HCT116 (cell line): ENCODE measurements at regions not wholly inside any gene's neighbourhood (a gene's known extent, or its start where the extent isn't known, plus 50 kb on each side); places are given as distances from the start of the nearest gene placed in this dataset.

Source experiments
- ATAC-seq: fragments of 200-7000 bp; cut with Tn5 transposase; 2 replicates; pipeline ENCODE4 v1.9.1; 2020; ENCODE audit warnings: mild to moderate bottlenecking, moderate library complexity
- BruUV-seq: library from RNA; stranded (reverse); fragments of 400-500 nt; replicated peaks from 2 replicates; lab custom pipeline; 2021; lab: Mats Ljungman, UMichigan
- CTCF ChIA-PET: fragments of 300-600 bp; sonication (Branson Sonifier 250); formaldehyde crosslinking; loops from one replicate; lab custom pipeline; 2021; ENCODE audit warnings: antibody characterized with exemption; lab: Charles Lee
- POLR2A ChIA-PET: fragments of 300-600, 350-600 bp; sonication (Branson Sonifier 250); formaldehyde crosslinking; loops from one replicate; lab custom pipeline; 2021; ENCODE audit warnings: antibody characterized with exemption; lab: Charles Lee
- RAD21 ChIA-PET, 2 experiments: fragments of 300-600 bp; sonication (Branson Sonifier 250); formaldehyde crosslinking; loops; one replicate each; lab custom pipeline; 2023; ENCODE audit warnings: low total read pairs in 2 of 2; ENCODE audit not compliant: uncharacterized antibody in 2 of 2, unreplicated experiment in 2 of 2, low non-redundant PET in 1 of 2; lab: Charles Lee
- DNase-seq: peaks from one replicate; pipeline ENCODE4 v3.0.0-alpha.2; 2010; ENCODE audit warnings: low read depth, low spot score
- H2AFZ ChIP-seq: fragments of 200-600 bp; shearing (Covaris generic), sonication (generic); 2 replicates; pipeline ENCODE4 v1.6.1; 2017; ENCODE audit warnings: low read depth, mixed run types, mixed read lengths, antibody characterized with exemption, low read length; ENCODE audit not compliant: poor library complexity, severe bottlenecking
- H3K27ac ChIP-seq: 2 replicates; pipeline ENCODE4 v1.5.1; 2012; ENCODE audit warnings: low read depth, low read length
- H3K27me3 ChIP-seq: fragments of 200-600 bp; sonication (generic); 2 replicates; pipeline ENCODE4 v1.6.1; 2016; ENCODE audit warnings: mixed run types, low read length, mixed read lengths; ENCODE audit not compliant: insufficient read depth
- H3K36me3 ChIP-seq, 2 experiments: fragments of 200-500 bp in 1 of 2; fragments of 200-600 bp in 1 of 2; sonication (Bioruptor generic) in 1 of 2; sonication (generic) in 1 of 2; 2 replicates each; pipeline versions ENCODE4 v1.5.1 to v1.6.1; 2014 to 2016; ENCODE audit warnings: low read length in 2 of 2, inconsistent platforms in 1 of 2, mixed read lengths in 1 of 2, mixed run types in 1 of 2; ENCODE audit not compliant: insufficient read depth in 2 of 2, control insufficient read depth in 1 of 2
- H3K4me1 ChIP-seq, 2 experiments: fragments of 200-600 bp in 1 of 2; sonication (generic) in 1 of 2; 2 replicates each; pipeline versions ENCODE4 v1.5.1 to v1.6.1; 2012 to 2017; ENCODE audit warnings: low read length in 2 of 2, inconsistent platforms in 1 of 2, mild to moderate bottlenecking in 1 of 2, mixed read lengths in 1 of 2, mixed run types in 1 of 2, moderate library complexity in 1 of 2; ENCODE audit not compliant: insufficient read depth in 2 of 2, control insufficient read depth in 1 of 2
- H3K4me2 ChIP-seq: fragments of 200-600 bp; sonication (generic); 2 replicates; pipeline ENCODE4 v1.6.1; 2017; ENCODE audit warnings: mixed run types, low read length, mixed read lengths
- H3K4me3 ChIP-seq, 2 experiments: fragments of 200-600 bp in 1 of 2; sonication (generic) in 1 of 2; replicated peaks in 1 of 2; 2 replicates each; pipeline ENCODE4 v1.5.1; 2011 to 2016; ENCODE audit warnings: low read length in 2 of 2, control low read depth in 1 of 2, low read depth in 1 of 2, mild to moderate bottlenecking in 1 of 2, mixed read lengths in 1 of 2, mixed run types in 1 of 2
- H3K79me2 ChIP-seq: fragments of 200-600 bp; sonication (generic); 2 replicates; pipeline ENCODE4 v1.6.1; 2017; ENCODE audit warnings: mild to moderate bottlenecking, mixed run types, low read length, moderate library complexity, mixed read lengths; ENCODE audit not compliant: insufficient read depth
- H3K9ac ChIP-seq: fragments of 200-600 bp; sonication (generic); 2 replicates; pipeline ENCODE4 v1.6.1; 2016; ENCODE audit warnings: low read length, mixed read lengths
- H3K9me2 ChIP-seq: fragments of 200-600 bp; sonication (generic), shearing (Covaris generic); 2 replicates; pipeline ENCODE4 v1.6.1; 2017; ENCODE audit warnings: mixed run types, mild to moderate bottlenecking, moderate library complexity; ENCODE audit not compliant: insufficient read depth
- H3K9me3 ChIP-seq, 2 experiments: fragments of 200-500 bp in 1 of 2; fragments of 200-600 bp in 1 of 2; sonication (Bioruptor generic) in 1 of 2; sonication (generic) in 1 of 2; 2 replicates each; pipeline ENCODE4 v1.6.1; 2014 to 2017; ENCODE audit warnings: low read length in 2 of 2, mixed read lengths in 2 of 2, inconsistent platforms in 1 of 2, low read depth in 1 of 2, mild to moderate bottlenecking in 1 of 2, mixed run types in 1 of 2, moderate library complexity in 1 of 2; ENCODE audit not compliant: control insufficient read depth in 1 of 2, insufficient read depth in 1 of 2
- H4K20me1 ChIP-seq: fragments of 200-600 bp; sonication (generic), shearing (Covaris generic); 2 replicates; pipeline ENCODE4 v1.6.1; 2017; ENCODE audit warnings: mixed run types, mild to moderate bottlenecking, moderate library complexity; ENCODE audit not compliant: insufficient read depth
- ATF3 ChIP-seq: IDR thresholded peaks from 2 replicates; pipeline ENCODE4 v1.6.1; 2012
- CBX3 ChIP-seq: IDR thresholded peaks from 2 replicates; pipeline ENCODE4 v1.6.1; 2012; ENCODE audit warnings: low read depth
- EGR1 ChIP-seq: IDR thresholded peaks from 2 replicates; pipeline ENCODE4 v1.6.1; 2012; ENCODE audit warnings: low read depth
- EZH2 ChIP-seq: fragments of 200-600 bp; sonication (generic); IDR thresholded peaks from 2 replicates; pipeline ENCODE4 v1.6.1; 2017; ENCODE audit warnings: antibody characterized with exemption, mixed run types
- EZH2phosphoT487 ChIP-seq: fragments of 200-600 bp; IDR thresholded peaks from 2 replicates; pipeline ENCODE4 v1.6.1; 2018; ENCODE audit warnings: antibody characterized with exemption, borderline replicate concordance
- FOSL1 ChIP-seq: IDR thresholded peaks from 2 replicates; pipeline ENCODE4 v1.6.1; 2012; ENCODE audit warnings: low read depth
- JUND ChIP-seq: IDR thresholded peaks from 2 replicates; pipeline ENCODE4 v1.6.1; 2012
- MAX ChIP-seq: IDR thresholded peaks from 2 replicates; pipeline ENCODE4 v1.6.1; 2012
- POLR2AphosphoS5 ChIP-seq: IDR thresholded peaks from 2 replicates; pipeline ENCODE4 v1.6.1; 2011; ENCODE audit warnings: mild to moderate bottlenecking, low read depth, low read length, moderate library complexity
- REST ChIP-seq: IDR thresholded peaks from 2 replicates; pipeline ENCODE4 v1.6.1; 2012; ENCODE audit warnings: low read depth
- SIN3A ChIP-seq: IDR thresholded peaks from 2 replicates; pipeline ENCODE4 v1.6.1; 2012; ENCODE audit warnings: low read depth
- SP1 ChIP-seq: IDR thresholded peaks from 2 replicates; pipeline ENCODE4 v1.6.1; 2012; ENCODE audit warnings: low read depth
- SRF ChIP-seq: IDR thresholded peaks from 2 replicates; pipeline ENCODE4 v1.6.1; 2012; ENCODE audit warnings: low read depth
- YY1 ChIP-seq: IDR thresholded peaks from 2 replicates; pipeline ENCODE4 v1.6.1; 2011; ENCODE audit warnings: low read length, low read depth, moderate library complexity, mild to moderate bottlenecking; ENCODE audit not compliant: insufficient replicate concordance; ENCODE audit errors: extremely low read depth
- ZBTB33 ChIP-seq: IDR thresholded peaks from 2 replicates; pipeline ENCODE4 v1.6.1; 2011; ENCODE audit warnings: mild to moderate bottlenecking, low read length, moderate library complexity; ENCODE audit not compliant: insufficient replicate concordance; ENCODE audit errors: extremely low read depth
- ZFX ChIP-seq: fragments of 450-650 bp; IDR thresholded peaks from 2 replicates; pipeline ENCODE4 v1.6.1; 2017
- ZNF274 ChIP-seq: fragments of 200-500 bp; sonication (Bioruptor generic); IDR thresholded peaks from 2 replicates; pipeline ENCODE4 v1.6.1; 2014; ENCODE audit warnings: mild to moderate bottlenecking, low read depth, low read length, inconsistent platforms
- intact Hi-C: fragments of 100-400 bp; cut with micrococcal nuclease; formaldehyde crosslinking; loops from 2 replicates; pipeline ENCODE4 v1.10.0; 2022
- TF ChIP-seq, protein P1 (sequence below), 3 experiments: fragments of 200-600 bp in 1 of 3; sonication (generic) in 1 of 3; IDR thresholded peaks in 2 of 3; conservative IDR thresholded peaks in 1 of 3; 2 replicates each; pipeline ENCODE4 v1.5.1; 2012 to 2017; ENCODE audit warnings: low read depth in 2 of 3, low read length in 2 of 3, antibody characterized with exemption in 1 of 3, borderline replicate concordance in 1 of 3, control low read depth in 1 of 3, mild to moderate bottlenecking in 1 of 3, mixed read lengths in 1 of 3, mixed run types in 1 of 3, moderate library complexity in 1 of 3; ENCODE audit not compliant: insufficient read depth in 1 of 3

DNA sequence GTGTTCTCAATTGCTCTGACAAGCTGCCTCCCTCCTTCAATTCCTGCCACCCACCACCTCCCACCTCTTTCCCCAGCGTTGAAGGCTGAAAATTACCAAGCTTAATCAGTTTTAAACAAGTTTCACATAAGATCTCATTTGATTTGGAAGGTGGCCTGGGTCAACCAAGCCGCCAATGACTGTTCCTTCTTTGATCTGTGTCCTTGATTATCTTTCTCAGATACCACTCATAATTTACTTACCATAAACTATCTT lies 211.4 kb downstream of the SLIT2 start (continued):
- TF ChIP-seq, protein P1, sequence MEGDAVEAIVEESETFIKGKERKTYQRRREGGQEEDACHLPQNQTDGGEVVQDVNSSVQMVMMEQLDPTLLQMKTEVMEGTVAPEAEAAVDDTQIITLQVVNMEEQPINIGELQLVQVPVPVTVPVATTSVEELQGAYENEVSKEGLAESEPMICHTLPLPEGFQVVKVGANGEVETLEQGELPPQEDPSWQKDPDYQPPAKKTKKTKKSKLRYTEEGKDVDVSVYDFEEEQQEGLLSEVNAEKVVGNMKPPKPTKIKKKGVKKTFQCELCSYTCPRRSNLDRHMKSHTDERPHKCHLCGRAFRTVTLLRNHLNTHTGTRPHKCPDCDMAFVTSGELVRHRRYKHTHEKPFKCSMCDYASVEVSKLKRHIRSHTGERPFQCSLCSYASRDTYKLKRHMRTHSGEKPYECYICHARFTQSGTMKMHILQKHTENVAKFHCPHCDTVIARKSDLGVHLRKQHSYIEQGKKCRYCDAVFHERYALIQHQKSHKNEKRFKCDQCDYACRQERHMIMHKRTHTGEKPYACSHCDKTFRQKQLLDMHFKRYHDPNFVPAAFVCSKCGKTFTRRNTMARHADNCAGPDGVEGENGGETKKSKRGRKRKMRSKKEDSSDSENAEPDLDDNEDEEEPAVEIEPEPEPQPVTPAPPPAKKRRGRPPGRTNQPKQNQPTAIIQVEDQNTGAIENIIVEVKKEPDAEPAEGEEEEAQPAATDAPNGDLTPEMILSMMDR (IDR thresholded peaks at IDR 0.05 in 2 of 3, conservative IDR thresholded peaks at IDR 0.05 in 1 of 3; ENCODE audit: borderline replicate concordance in 1 of 3, insufficient read depth in 1 of 3, low read depth in 2 of 3, low read length in 2 of 3), result no peak
- TF ChIP-seq ZFX, result no peak

GRCh38 chr4:20464381-20464780 lies 212.7 kb downstream of the SLIT2 start:
- Histone ChIP-seq H4K20me1 (no peaks in the 10 kb centered on the region; the same call in 1 of the 2 replicates), H3K79me2 (no peaks in the 10 kb centered on the region), H3K9me2 (no peaks in the 10 kb centered on the region), H2AFZ (no peak overlapping the region), H3K36me3 (no peaks in the 10 kb centered on the region), H3K9ac (no peak overlapping the region), H3K4me3 (no peak overlapping the region), H3K27ac (no peak overlapping the region), H3K27me3 (peaks cover 5% of the 10 kb centered on the region; the same call in 1 of the 2 replicates), H3K4me1 (no peaks in the 10 kb centered on the region), H3K4me2 (no peak overlapping the region), H3K9me3 (no peaks in the 10 kb centered on the region)
- intact Hi-C loops, result no loop called here
- TF ChIP-seq SRF, result no peak
- no peak for TF ChIP-seq MAX
- TF ChIP-seq JUND, result no peak
- no peak for TF ChIP-seq ZFX
- TF ChIP-seq EGR1, result no peak
- TF ChIP-seq POLR2AphosphoS5, result no peak
- TF ChIP-seq SP1, result no peak
- TF ChIP-seq SIN3A, result no peak
- TF ChIP-seq YY1, result no peak
- TF ChIP-seq REST, result no peak
- TF ChIP-seq ATF3, result no peak
- no peak for TF ChIP-seq FOSL1
- TF ChIP-seq CBX3, result no peak
- TF ChIP-seq ZNF274, result no peak
- no peak for TF ChIP-seq EZH2
- no peak for TF ChIP-seq EZH2phosphoT487
- no peak for TF ChIP-seq ZBTB33
- ATAC-seq (no peak), DNase-seq (no peak)
- BruUV-seq, result no TSS peak
- POLR2A ChIA-PET, result no interaction called here
- RAD21 ChIA-PET, result no interaction called here
- CTCF ChIA-PET, result no interaction called here
